ENCODE measurements at regions not wholly inside any gene's neighbourhood (a gene's known extent, or its start where the extent isn't known, plus 50 kb on each side); places are given as distances from the start of the nearest gene placed in this dataset.

DNA sequence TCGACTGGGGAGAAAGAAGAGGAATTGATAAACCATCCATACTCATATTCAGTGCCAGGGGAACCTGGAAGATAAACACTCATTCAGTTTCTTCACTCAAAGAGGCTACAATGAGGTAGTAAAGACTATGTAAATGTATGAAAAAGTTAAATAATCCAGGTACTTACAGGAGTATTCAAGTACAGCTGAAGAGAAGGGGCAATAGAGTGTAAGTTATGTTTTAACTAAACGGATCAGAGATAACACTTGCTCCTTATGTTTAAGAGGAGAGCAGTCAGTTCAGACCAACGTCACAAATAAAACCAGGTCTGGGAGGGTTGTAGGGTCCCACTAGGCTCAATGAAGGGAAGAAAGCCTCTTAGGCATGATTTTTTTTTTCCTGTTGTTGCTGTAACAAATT, 358.3 kb upstream of the SMIM21 start:
- no peak for DNase-seq

DNA sequence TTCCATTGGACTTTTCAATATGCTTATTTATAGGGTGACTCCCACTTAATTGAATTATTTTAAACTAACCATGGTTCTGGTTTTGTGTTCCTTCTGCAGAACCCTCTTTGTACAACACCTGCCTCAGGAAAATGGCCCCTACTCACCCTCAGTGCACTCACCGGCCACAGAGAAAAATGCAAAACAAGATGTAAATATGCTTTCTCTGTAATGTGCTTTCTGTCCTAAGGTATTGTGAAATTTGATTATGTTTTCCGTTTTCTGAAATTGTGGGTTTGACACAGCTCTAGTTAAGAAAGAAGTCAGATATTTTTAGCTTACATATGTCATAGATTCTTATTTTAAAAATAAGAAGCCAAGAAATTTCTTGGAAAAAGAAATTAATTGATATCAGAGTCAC, 357.7 kb upstream of the SMIM21 start:
- no peak for DNase-seq

DNA sequence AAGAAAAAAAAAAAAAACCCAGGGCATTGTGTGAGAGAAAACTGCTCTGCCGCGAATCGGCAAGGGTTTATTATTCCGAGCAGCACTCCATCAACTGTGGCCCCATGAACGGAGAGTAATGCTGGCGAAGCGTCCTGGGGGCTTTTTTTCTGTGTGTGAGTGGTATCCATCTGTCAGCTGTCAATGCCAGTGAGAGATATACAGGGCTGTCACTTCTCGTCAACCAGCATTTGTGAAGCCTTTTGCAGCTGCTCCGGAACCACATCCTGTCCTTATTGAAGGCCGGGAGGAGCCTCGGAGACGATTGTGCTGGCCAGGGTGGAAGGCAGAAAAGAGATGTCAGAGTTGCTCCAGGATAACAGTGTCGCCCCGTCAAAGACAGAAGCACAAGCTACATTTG, 356.9 kb upstream of the SMIM21 start:
- DNase-seq = no peak

DNA sequence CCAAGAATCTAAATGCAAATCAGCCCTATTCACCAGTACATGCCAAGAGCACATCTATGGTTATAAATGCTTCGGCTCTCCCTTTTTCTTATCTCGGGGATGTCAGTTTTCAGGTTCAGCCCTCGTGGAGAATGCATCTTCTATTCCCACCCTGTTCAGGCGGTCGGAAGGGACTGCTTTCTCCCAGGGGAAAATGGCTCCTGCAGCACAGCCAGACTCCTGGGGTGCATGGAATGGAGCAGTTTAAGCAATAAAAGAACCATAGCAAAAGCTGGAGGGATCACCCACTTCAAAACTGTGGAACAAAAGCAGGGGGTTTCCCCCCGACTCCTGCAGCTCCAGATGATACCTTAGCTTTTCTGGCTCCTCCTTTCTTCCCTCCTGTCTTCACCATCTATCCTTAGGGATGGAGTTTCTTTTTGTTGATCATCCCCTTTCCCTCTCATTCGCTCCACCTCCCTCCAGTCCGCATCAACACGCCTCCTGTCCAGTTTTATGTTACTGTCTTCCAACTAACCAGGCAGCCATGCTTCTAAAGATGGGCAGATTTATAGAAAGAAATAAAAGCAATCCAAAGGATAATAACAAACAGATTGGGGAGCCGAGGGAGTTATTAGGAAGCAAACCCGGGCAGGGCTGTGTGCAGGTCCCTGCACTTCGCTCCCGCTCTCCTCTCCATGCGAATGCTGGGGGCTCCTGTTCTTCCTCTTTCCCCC, 356.2 kb upstream of the SMIM21 start:
- DNase-seq = no peak

DNA sequence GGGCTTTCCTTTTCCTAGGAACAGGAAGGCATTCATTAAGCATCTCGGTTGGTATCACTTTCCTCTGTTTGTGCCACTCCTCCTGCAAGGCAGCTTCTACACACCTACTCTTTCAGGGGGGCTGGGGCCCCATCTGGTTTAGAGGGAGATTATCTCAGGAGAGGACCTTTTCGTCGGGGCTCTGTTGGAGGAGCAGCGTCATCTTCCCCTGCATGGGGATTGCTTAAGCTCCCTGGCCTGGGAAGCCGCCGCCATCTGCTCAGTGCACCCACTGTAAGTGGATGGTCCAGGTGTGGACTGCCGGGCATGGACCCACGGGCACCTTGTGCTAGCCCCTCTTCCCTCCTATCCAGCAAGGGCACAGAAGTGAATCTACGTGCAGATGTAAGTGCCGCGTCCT, 355.3 kb upstream of the SMIM21 start:
- DNase-seq = no peak

DNA sequence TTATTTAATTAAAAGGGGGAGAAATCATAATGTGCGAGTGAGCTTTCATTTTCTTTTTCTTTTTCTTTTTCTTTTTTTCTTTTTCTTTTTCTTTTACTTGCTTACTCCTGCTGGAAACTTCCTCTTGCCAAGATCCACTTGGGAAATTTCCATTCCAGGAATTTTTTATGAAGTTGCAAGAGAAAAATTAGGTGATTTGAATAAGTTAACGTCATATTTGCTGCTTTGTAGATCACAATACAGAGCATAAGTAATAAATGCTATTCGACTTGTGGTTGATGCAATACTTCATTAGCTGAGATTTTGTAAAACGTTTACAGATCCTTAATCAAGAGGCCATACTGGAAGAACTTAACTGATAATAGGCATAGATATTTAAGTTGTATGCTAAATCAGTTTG, 354.7 kb upstream of the SMIM21 start:
- no peak for DNase-seq

DNA sequence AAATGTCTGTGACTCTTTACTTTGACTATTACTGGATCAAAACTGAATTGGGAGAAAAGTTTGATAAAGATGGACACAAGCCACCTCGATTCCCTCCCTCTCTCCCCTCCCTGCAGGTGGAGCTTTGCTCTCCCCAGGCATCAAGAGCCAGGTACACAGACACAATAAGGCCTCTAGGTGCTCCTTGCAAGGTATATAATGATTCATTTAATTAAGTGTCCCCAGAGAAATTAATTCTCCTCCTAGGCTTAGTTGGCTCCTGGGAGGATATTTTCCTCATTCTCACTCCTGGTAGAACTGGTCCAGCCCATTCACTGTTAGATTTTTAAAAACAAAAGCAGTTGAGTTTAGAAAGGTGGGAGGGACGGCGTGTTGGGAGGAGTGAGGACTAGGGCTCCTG, 352.4 kb upstream of the SMIM21 start:
- no peak for DNase-seq

DNA sequence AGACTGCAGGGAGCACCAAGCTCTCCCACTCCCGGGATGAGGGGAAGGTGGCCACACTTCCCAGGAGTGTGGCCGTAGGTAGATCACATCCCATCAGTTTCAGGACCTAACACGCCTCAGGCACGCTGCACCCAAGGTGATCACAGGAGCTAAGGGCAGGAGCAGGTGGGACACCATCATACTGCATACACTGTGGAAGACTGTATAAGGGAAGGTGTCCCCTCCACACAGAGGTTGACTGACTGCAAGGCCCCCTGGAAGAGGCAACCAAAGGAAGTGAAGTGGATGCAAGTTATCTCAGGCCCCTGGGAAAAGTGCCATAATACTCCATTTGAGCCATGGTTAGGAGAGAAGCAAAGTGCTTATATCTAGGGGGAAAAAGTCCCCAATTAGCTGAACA, 351.9 kb upstream of the SMIM21 start:
- no peak for DNase-seq

DNA sequence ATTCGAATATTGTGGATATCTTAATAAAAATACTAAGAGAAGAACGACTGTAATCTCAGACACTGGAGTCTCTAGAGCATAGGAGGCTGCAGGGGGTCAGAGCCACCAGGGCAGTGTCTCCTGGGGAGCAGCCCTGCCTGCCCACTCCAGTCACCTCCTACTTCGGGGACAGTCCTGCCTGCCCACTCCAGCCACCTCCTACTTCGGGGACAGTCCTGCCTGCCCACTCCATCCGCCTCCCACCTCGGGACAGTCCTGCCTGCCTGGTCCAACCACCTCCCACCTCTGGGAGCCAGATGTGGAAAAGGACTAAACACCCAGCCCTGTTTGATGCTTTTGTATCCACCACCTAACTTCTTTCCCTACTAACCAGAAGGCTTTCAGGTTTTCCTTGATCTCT, 350.1 kb upstream of the SMIM21 start:
- no peak for DNase-seq

DNA sequence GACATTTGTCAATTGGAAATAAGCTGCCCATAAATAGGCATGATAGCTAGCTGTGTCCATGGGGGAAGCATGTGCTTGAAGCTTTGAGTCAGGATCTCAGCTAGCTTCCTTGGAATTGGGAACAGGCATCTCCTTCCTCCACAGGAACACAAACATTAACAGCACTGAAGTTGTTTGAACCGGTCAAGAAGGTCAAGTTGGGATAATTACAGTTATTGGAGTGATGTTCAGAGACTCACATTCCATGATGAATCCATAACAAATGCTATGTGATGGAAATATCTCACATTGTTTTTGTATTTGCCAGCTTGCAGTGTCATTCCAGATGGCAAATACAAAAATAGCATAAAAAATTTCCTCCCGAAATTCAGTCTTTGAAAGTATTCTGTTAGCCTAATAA, 347.6 kb upstream of the SMIM21 start:
- no peak for DNase-seq

DNA sequence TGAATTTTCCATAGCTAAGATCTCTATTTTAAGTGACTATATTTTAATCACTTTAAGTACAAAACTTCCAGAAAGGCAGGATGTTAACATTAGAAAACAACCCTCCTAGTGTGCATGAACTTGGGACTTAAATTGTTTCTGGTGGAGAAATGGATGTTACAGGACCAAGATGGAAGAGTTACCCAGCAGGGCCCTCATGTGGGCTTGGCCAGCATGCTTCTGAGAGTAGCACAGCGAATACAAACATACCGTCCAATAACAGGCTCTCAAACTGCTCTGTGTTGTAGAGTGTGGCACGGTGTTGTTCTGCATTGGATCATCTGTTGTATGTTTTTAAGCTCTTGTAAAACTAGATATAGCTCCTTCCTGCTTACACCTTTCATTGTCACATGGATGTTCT, 346.1 kb upstream of the SMIM21 start:
- DNase-seq = no peak

DNA sequence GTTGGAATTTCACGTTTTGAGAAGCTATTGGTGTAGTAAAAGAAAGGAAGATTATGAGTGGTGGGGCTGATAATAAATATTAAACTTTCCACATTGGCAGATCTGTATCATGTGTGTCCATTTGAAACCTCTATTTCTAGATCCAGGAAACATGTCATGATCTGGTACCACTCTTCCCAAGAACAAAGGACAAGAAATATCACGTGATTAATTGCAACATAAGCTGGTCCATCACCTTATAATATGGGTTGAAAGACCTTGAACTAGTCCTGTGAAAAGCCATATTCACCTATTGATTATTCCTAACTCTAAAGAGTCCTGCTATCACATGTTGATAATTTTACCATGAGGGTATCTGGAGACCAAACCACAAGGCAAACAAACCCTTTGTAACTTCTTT, 335.3 kb upstream of the SMIM21 start:
- DNase-seq = no peak

DNA sequence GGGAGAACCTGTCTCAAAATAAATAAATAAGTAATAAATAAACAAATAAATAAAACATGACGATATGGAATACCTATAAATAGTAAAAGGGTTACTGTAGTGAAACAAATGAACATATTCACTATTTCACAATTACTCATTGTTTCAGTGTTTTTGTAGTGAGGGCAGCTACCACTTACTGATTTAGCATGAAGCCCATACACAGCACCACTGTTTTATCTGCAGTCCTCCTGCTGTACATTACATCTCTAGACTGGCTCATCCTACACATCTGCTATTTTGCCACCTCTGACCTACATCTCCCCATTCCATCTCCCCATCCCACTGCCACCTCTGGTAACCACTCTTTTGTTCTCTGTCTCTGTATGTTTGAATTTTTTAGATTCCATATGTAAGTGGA, 332.7 kb upstream of the SMIM21 start:
- DNase-seq = no peak

DNA sequence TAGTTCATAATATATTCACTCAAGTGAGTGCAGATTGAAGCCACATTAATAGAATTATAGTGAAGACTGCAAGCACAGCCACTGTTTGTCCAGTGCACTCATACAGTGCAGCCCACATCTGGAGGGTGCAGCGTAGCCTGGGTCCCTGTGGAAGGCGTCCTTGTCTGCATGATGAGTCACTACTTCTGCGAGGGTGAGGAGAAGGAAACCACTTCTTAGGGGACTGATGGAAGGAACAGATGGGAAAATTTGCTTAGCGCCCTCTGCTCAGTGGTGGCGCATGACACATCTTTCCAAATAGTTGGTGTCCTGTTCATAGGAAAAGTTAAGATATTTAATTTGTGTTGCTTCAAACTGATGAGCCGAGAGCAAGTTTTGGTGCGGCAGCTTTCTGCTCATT, 330.4 kb upstream of the SMIM21 start:
- no peak for DNase-seq

DNA sequence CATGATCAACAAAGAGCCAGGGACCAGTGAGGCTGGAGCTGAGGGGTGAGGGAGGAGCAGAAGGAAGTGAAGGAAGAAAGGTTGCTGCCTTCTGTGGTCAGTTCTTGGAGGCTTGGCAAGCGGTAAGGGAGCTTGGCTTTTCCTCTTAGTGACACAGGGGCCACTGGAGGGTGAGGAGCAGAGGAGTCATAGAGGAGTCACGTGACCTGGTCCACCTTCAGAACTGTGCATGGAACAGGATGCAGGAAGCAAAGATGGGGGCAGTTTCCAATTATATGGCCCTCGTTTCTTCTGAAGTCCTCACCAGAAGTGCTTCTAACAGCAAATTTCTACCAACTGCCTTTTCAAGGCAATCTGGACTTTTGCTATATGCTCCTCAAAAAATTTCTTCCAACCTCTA, 326.9 kb upstream of the SMIM21 start:
- DNase-seq = no peak

DNA sequence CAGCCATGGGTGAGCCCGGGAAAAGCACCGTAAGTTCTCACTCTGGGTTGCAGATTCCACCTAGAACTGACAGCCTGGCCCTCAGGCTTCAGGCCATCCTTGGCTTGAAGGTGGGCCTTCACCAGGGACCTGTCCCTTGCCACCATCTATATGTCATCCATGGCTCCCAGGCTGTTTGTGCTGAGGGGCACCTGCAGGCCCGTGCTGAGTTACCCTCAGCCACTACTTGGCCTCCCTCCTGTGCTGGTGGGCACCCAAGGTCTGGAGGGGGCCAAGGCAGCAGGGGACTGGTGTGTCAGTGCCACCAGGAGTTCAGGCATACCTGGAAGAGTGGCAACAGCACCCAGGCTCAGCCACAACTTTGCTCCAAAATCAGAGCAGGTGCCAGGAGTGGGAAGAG, 326.2 kb upstream of the SMIM21 start:
- DNase-seq = no peak

DNA sequence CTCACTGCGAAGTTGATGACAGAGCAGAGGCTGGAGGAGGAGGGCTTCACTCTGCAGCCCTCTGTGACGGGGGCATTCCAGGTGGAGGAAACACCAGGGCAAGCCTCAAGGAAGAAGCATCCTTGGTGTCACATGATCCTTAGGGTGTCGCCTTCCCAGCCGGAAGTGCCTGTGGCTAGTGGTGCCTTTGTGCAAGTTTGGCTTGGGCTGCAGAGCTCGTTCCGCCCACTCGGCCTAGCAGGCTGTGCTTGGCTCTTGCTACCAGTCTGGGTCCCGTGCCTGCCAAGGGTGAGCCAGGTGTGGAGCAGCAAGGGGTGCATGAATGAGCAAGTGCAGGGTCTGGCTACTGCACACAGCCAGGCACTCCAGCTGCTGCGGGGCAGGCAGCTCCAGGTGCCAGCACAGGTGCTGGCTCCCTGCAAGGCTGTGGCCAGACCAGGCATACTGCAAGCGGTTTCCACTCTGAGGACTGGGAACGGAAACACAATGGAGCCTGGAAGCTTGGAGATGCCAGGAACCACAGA, 325.3 kb upstream of the SMIM21 start:
- no peak for DNase-seq

DNA sequence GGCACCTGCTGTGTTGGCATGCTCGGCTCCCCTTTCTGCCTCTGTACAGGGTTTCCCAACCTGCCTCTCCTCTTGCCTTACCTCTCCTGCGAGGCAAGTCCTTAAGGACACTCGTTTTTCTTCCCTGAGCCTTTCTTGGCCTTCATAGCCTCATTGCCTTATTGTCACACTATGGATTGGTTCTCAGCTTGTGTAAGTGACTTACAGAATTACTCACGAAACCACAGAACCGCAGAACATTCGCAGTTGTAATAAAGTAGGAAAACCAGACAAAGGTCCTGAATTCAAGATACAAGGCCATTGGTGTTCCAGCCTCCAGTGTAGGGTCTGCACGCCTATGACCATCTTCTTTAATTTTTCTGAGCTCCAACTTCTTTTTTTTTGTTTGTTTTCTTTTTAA, 317.6 kb upstream of the SMIM21 start:
- DNase-seq = no peak

DNA sequence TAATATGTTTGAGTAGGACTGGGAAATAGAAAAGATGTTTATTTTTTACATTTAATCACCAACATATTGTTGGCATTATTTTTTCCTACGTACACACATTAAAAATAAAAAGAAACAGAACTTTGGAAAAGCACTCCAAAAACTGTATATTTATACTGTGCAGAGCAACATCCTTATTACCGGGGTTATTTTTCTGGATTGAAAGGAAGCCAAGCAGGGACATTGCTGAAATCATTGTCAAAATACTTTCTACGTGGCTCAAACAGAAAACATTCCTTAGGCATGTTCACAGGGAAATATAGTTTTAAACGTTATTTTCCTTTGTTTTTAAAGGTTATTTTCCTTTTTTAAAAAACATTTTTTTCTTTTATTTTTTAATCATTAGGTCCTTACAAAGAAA, 315.0 kb upstream of the SMIM21 start:
- no peak for DNase-seq

DNA sequence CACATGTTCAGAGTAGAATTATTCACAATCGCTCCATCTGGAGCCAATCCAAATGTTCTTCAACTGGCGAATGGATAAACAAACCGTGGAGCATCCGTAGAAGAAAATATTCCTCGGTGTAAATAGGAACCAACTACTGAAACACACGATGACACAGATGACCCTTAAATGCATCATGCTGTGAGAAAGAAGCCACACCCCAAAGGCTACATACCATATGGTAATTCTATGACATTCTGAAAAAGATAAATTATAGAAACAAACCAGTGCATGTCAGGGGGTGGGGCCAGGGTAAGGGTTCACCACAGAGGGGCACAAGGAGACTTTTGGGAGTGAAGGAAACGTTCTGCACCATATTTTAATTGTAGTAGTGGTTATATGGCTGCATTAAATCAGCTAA, 312.2 kb upstream of the SMIM21 start:
- no peak for DNase-seq

DNA sequence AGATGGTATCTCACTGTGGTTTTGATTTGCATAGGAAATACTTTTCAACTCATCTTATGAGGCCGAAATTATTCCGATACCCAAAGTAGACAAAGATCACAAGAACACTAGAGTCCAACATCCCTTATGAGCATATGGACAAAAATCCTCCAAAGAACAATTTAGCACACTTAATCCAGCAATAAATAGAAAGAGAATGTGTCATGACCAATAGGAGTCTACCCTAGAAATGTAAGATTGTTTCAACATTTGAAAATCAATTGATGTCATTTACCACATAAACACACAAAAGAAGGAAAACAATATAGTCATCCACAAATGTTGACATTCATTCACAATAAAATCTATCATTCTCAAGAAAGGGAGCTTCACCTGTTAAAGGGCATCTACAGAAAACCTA, 307.8 kb upstream of the SMIM21 start:
- DNase-seq = no peak

DNA sequence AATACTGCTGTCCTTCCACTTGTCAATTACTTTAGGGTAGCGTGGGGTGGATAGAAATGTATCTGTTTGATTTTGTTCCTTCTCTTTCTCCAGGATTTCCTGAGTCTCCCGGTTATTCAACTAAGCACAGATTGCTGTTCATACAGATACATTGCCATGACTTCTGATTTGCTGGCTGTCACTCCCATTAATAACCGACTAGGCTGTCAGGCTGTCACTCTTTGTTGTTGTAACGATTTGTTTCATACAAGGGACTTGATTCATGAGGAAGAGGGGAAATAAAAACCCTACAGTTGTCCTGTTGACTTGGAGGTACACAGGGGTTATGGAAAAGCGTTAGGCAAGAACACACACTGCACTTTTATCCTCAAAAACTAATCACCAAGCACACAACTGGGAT, 302.7 kb upstream of the SMIM21 start:
- no peak for DNase-seq

DNA sequence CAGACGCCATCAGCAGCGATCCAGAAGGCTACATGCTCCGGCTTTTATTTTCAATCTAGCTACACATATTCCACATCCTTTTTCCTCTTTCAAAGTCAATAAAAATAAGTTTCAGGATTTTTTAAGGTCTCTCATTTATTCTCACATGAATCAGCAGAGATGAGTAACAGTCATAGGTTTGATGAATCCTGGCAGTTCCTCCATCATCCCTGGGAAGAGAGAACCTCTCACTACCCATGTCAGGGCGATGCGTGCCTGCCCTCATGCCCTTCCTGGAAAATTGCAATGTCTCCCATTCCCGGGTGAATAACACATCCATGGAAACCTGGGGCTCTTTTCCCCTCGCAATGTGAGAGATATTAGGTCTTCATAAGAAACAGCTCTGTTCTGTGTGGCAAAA, 301.1 kb upstream of the SMIM21 start:
- DNase-seq = no peak

DNA sequence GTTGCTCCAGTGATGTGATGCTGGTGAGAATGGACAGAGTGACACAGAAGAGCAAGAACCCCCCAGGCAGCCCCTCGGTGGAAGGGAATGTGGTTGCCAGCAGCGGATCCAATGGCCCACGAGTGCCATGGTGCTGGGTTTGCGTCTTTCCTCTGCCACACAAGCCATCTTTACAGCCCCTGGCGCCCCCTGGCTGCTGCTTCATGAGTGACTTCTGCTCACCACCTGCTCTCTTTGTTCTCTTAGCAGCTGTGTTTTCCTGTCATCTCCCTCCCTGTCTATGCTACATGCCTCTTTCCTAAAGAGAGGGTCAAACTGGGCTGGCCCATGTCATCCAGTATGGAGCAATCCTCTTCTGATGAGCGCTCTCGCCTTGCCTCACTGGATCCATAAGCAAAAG, 300.0 kb upstream of the SMIM21 start:
- no peak for DNase-seq

DNA sequence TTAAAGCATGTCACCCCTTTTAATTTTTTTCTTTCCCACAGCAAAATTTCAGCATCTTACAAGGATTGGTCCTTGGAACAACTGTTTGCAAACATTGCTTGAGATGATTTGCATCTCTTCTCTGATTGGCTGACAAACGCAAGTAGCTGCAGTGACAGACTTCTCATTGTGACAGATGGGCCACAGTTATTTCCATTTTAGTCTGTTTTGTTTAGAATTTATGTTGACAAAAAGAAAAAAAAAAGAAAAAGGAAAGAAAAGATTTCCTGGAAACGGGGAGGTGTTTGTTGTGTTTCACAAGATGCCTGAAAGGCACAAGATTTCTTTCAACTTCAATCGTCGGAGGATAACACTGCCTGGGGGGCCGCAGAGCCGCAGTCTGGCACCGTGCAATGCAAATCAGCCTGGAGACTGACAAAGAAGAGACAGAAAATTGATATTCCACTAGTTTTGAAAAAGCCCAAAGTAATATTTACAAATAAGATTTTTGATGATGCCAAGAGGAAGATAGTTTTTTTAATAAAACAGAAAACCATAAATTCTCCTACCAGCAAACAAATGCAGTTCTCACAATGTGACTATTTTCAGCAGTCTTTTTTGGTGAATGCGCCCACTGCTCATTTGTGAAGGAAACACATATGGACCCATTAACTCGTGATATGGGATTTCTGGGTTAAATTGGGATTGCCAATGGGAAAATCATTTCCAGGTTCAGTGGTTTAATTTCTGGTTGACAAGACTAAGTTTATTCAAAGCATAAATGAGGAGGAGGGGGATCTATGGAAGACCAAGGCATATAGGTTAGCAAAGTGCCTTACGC, 296.2 kb upstream of the SMIM21 start:
- DNase-seq = no peak

Measured in CD4-positive, alpha-beta T cell treated with Interferon gamma for 1 hour (primary cell).